Activated CD8-positive, alpha-beta T cell treated with anti-CD3 and anti-CD28 coated beads, Interleukin-2, amount 10 ng/mL, durations not matched to agents 7 days and 5 days (primary cell): ENCODE measurements at regions not wholly inside any gene's neighbourhood (a gene's known extent, or its start where the extent isn't known, plus 50 kb on each side); places are given as distances from the start of the nearest gene placed in this dataset.

Experiments
- ATAC-seq: fragments of 150-1000 bp; cut with Tn5 transposase; one replicate; pipeline ENCODE4 v1.10.0; 2021; ENCODE audit warnings: moderate library complexity
- CTCF ChIA-PET: fragments of 350-600 bp; sonication (Branson Sonifier 250); formaldehyde crosslinking; loops from one replicate; lab custom pipeline; 2021; ENCODE audit warnings: antibody characterized with exemption; lab: Charles Lee
- POLR2A ChIA-PET: fragments of 350-600 bp; sonication (Branson Sonifier 250); formaldehyde crosslinking; loops from one replicate; lab custom pipeline; 2021; ENCODE audit warnings: antibody characterized with exemption; lab: Charles Lee
- DNase-seq: peaks from one replicate; pipeline ENCODE4 v3.0.0-alpha.2; 2020
- H3K27ac Mint-ChIP-seq: one replicate; pipeline ENCODE4 v1.8.0; 2021; ENCODE audit warnings: mild to moderate bottlenecking, mixed read lengths
- H3K27me3 Mint-ChIP-seq: one replicate; pipeline ENCODE4 v1.8.0; 2021; ENCODE audit warnings: low read depth, mixed read lengths
- H3K36me3 Mint-ChIP-seq: one replicate; pipeline ENCODE4 v1.8.0; 2021; ENCODE audit warnings: low read depth, mixed read lengths
- H3K4me1 Mint-ChIP-seq: one replicate; pipeline ENCODE4 v1.8.0; 2021; ENCODE audit warnings: low read depth, mixed read lengths
- H3K4me3 Mint-ChIP-seq: one replicate; pipeline ENCODE4 v1.8.0; 2021; ENCODE audit warnings: mild to moderate bottlenecking, mixed read lengths
- H3K9me3 Mint-ChIP-seq: one replicate; pipeline ENCODE4 v1.8.0; 2022; ENCODE audit warnings: mixed read lengths; ENCODE audit not compliant: insufficient read depth

DNA sequence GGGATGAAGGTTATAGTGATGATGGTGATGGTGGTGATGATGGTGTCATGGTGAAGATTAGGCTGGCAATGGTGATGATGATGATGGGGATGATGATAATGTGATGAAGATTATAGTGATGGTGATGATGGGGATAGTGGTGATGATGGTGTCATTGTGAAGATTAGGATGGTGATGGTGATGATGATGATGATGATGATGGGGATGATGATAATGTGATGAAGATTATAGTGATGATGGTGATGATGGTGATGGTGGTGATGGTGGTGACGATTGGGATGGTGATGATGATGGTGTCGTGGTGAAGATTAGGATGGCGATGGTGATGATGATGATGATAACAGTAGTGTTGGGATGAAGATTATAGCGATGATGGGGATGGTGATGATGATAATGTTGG lies 285.1 kb upstream of the AJAP1 start:
- Mint-ChIP-seq H3K27me3 (no peaks in the 10 kb centered on the region), H3K9me3 (no peaks in the 10 kb centered on the region), H3K4me3 (no peak overlapping the region), H3K27ac (no peak overlapping the region), H3K4me1 (no peaks in the 10 kb centered on the region), H3K36me3 (no peaks in the 10 kb centered on the region)
- DNase-seq (no peak), ATAC-seq (no peak)
- ChIA-PET POLR2A (no interaction called here), CTCF (no interaction called here)

GRCh38 chr1:4371849-4372248 lies 282.6 kb upstream of the AJAP1 start:
- Mint-ChIP-seq H3K27ac (no peak overlapping the region), H3K4me3 (no peak overlapping the region), H3K4me1 (no peaks in the 10 kb centered on the region), H3K9me3 (no peaks in the 10 kb centered on the region), H3K27me3 (no peaks in the 10 kb centered on the region), H3K36me3 (no peaks in the 10 kb centered on the region)
- ChIA-PET POLR2A (no interaction called here), CTCF (no interaction called here)
- ATAC-seq (no peak), DNase-seq (no peak)

DNA sequence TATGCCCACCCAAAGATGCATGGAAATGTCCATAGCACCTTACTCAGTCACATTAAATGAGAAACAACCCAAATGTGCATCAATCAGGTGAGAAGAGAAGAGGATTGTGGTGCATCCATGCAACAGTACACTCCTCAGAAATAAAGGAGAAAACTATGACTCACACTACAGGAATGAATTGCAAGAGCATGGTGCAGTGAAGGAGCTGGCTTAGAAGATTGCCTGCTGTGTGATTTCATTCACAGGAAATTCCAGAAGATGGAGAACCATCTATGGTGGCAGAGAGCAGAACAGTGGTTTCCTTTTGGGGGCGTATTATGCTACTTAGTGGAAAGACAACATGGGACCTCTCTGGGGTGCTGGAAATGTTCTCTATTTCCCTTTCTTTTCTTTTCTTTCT lies 278.6 kb upstream of the AJAP1 start:
- DNase-seq (no peak), ATAC-seq (no peak)
- H3K4me3 Mint-ChIP-seq: no peak overlapping the region
- H3K4me1 Mint-ChIP-seq: peaks cover 15% of the 10 kb centered on the region
- CTCF ChIA-PET: no interaction called here
- H3K36me3 Mint-ChIP-seq: no peaks in the 10 kb centered on the region
- peaks cover 3% of the 10 kb centered on the region for H3K9me3 Mint-ChIP-seq
- POLR2A ChIA-PET: interaction anchor here (0.6 kb wide), 1 partner anchor 699 kb away, joined by 3 read pairs; no protein-coding TSS in a partner anchor
- no peaks in the 10 kb centered on the region for H3K27me3 Mint-ChIP-seq
- H3K27ac Mint-ChIP-seq: no peak overlapping the region

- peaks cover 15% of the 10 kb centered on the region for H3K4me1 Mint-ChIP-seq
- ATAC-seq: peak; percentile 76
- peak; percentile 52 for DNase-seq
- peak overlapping the region; percentile 5 for H3K4me3 Mint-ChIP-seq
- CTCF ChIA-PET: no interaction called here
- peaks cover 3% of the 10 kb centered on the region for H3K36me3 Mint-ChIP-seq
- no peaks in the 10 kb centered on the region for H3K27me3 Mint-ChIP-seq
- POLR2A ChIA-PET: no interaction called here
- peaks cover 14% of the 10 kb centered on the region for H3K9me3 Mint-ChIP-seq
- peak overlapping the region; percentile 40 for H3K27ac Mint-ChIP-seq
Observed at GRCh38 chr1:4379451-4380175, 274.8 kb upstream of the AJAP1 start.

- H3K4me3 Mint-ChIP-seq: no peak overlapping the region
- ATAC-seq (no peak), DNase-seq (no peak)
- ChIA-PET CTCF (no interaction called here), POLR2A (no interaction called here)
- H3K36me3 Mint-ChIP-seq: peaks cover 3% of the 10 kb centered on the region
- peaks cover 14% of the 10 kb centered on the region for H3K9me3 Mint-ChIP-seq
- H3K27ac Mint-ChIP-seq: no peak overlapping the region
- no peaks in the 10 kb centered on the region for H3K27me3 Mint-ChIP-seq
- peaks cover 15% of the 10 kb centered on the region for H3K4me1 Mint-ChIP-seq
Observed at GRCh38 chr1:4380564-4381168, 273.7 kb upstream of the AJAP1 start.

DNA sequence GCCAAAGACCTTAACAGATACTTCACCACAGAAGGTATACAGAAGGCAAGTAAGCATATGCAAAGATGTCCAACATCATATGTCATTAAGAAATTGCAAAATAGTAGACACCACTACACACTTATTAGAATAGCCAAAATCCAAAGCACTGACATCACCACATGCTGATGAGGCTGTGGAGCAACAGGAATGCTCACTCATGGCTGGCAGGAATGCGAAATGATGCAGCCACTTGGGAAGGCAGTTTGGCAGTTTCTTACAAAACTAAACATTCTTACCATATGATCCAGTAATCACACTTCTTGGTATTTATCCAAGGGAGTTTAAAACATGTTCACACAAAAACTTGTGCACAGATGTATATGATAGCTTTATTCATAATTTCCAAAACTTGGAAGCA lies 261.2 kb upstream of the AJAP1 start:
- CTCF ChIA-PET: no interaction called here
- DNase-seq (no peak), ATAC-seq (no peak)
- Mint-ChIP-seq H3K4me3 (no peak overlapping the region), H3K36me3 (no peaks in the 10 kb centered on the region), H3K4me1 (no peaks in the 10 kb centered on the region), H3K27me3 (no peaks in the 10 kb centered on the region), H3K9me3 (peaks cover 3% of the 10 kb centered on the region), H3K27ac (no peak overlapping the region)
- POLR2A ChIA-PET: no interaction called here

- no peaks in the 10 kb centered on the region for H3K27me3 Mint-ChIP-seq
- no peak overlapping the region for H3K27ac Mint-ChIP-seq
- no peaks in the 10 kb centered on the region for H3K36me3 Mint-ChIP-seq
- CTCF ChIA-PET: no interaction called here
- H3K9me3 Mint-ChIP-seq: no peaks in the 10 kb centered on the region
- POLR2A ChIA-PET: no interaction called here
- no peaks in the 10 kb centered on the region for H3K4me1 Mint-ChIP-seq
- ATAC-seq (no peak), DNase-seq (no peak)
- no peak overlapping the region for H3K4me3 Mint-ChIP-seq
Observed at GRCh38 chr1:4394366-4394765, 260.0 kb upstream of the AJAP1 start.

- CTCF ChIA-PET: no interaction called here
- POLR2A ChIA-PET: no interaction called here
- H3K27me3 Mint-ChIP-seq: no peaks in the 10 kb centered on the region
- no peaks in the 10 kb centered on the region for H3K4me1 Mint-ChIP-seq
- H3K27ac Mint-ChIP-seq: no peak overlapping the region
- no peak overlapping the region for H3K4me3 Mint-ChIP-seq
- H3K9me3 Mint-ChIP-seq: no peaks in the 10 kb centered on the region
- no peak for ATAC-seq
- no peaks in the 10 kb centered on the region for H3K36me3 Mint-ChIP-seq
- DNase-seq: no peak
Observed at GRCh38 chr1:4395158-4395557, 259.3 kb upstream of the AJAP1 start.

DNA sequence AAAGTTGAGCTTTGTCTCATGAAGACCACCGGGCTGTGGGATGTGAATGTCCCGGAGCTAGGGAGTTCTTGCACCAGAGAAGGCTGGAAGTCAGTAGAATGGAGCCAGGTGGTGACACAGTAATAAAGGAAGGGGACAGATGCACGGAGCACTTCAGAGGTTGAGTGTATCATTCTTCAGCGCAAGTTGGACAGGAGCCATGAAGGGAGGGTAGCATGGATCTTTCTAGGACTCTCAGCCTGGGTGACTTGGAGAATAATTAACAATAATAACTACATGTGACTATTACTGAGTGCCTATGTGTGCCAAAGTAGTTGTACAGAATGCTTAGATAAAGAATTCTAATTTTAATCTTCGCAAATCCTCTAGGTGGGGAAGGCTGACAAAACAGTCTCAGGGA lies 258.7 kb upstream of the AJAP1 start:
- no peaks in the 10 kb centered on the region for H3K27me3 Mint-ChIP-seq
- no peaks in the 10 kb centered on the region for H3K36me3 Mint-ChIP-seq
- DNase-seq (no peak), ATAC-seq (no peak)
- H3K4me1 Mint-ChIP-seq: no peaks in the 10 kb centered on the region
- no peak overlapping the region for H3K4me3 Mint-ChIP-seq
- H3K9me3 Mint-ChIP-seq: no peaks in the 10 kb centered on the region
- CTCF ChIA-PET: no interaction called here
- POLR2A ChIA-PET: no interaction called here
- no peak overlapping the region for H3K27ac Mint-ChIP-seq

- no peak overlapping the region for H3K4me3 Mint-ChIP-seq
- no peaks in the 10 kb centered on the region for H3K9me3 Mint-ChIP-seq
- H3K27ac Mint-ChIP-seq: no peak overlapping the region
- DNase-seq (no peak), ATAC-seq (no peak)
- H3K4me1 Mint-ChIP-seq: no peaks in the 10 kb centered on the region
- POLR2A ChIA-PET: no interaction called here
- no peaks in the 10 kb centered on the region for H3K36me3 Mint-ChIP-seq
- CTCF ChIA-PET: no interaction called here
- no peaks in the 10 kb centered on the region for H3K27me3 Mint-ChIP-seq
Observed at GRCh38 chr1:4396551-4396950, 257.9 kb upstream of the AJAP1 start.

DNA sequence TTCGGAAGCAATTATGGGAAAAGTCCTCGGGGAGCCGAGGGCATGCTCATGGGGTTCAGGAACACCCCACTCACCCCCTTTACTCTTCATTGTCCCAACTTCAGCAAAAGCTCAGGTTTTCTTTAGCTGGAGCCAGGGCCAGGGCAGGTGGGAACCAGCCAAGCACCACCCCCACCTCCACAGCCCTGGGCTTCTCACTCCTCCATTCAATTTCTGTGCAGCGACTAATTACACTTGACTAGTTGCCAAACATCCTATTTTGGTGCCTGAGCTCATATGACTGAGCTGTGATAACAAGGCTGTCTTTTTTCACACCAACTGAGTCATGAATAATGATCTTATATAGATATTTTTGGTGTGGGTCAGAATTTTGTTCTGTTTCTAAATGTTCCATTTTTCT lies 257.2 kb upstream of the AJAP1 start:
- Mint-ChIP-seq H3K27ac (no peak overlapping the region), H3K9me3 (no peaks in the 10 kb centered on the region), H3K4me1 (no peaks in the 10 kb centered on the region), H3K4me3 (no peak overlapping the region), H3K27me3 (no peaks in the 10 kb centered on the region), H3K36me3 (no peaks in the 10 kb centered on the region)
- no peak for ATAC-seq
- ChIA-PET POLR2A (no interaction called here), CTCF (no interaction called here)
- no peak for DNase-seq

GRCh38 chr1:4402032-4402431 lies 252.4 kb upstream of the AJAP1 start:
- POLR2A ChIA-PET: interaction anchor here (1.0 kb wide), 1 partner anchor 10 kb away, joined by 3 read pairs; no protein-coding TSS in a partner anchor
- no peak for ATAC-seq
- H3K4me3 Mint-ChIP-seq: no peak overlapping the region

More at GRCh38 chr1:4402032-4402431, 252.4 kb upstream of the AJAP1 start:
- no peak for DNase-seq
- Mint-ChIP-seq H3K27ac (no peak overlapping the region), H3K4me1 (no peaks in the 10 kb centered on the region), H3K9me3 (no peaks in the 10 kb centered on the region), H3K36me3 (no peaks in the 10 kb centered on the region), H3K27me3 (no peaks in the 10 kb centered on the region)
- CTCF ChIA-PET: no interaction called here
